Smooth muscle cell (in vitro differentiated cells): ENCODE measurements at regions not wholly inside any gene's neighbourhood (a gene's known extent, or its start where the extent isn't known, plus 50 kb on each side); places are given as distances from the start of the nearest gene placed in this dataset.

ENCODE experiments used
- DNase-seq: peaks from one replicate; lab custom pipeline; 2025; ENCODE audit not compliant: unreplicated experiment; lab: John Stamatoyannopoulos, UW
- H2AFZ ChIP-seq: fragments of 200-600 bp; sonication (generic); 2 replicates; pipeline ENCODE4 v1.6.0; 2016; ENCODE audit warnings: antibody characterized with exemption, low read depth, mild to moderate bottlenecking
- H3F3A ChIP-seq: fragments of 200-600 bp; sonication (generic); 2 replicates; pipeline ENCODE4 v1.6.0; 2017; ENCODE audit warnings: antibody characterized with exemption, low read depth
- H3K27ac ChIP-seq: fragments of 200-600 bp; sonication (generic); 2 replicates; pipeline ENCODE4 v1.5.1; 2016; ENCODE audit warnings: low read depth, mild to moderate bottlenecking
- H3K27me3 ChIP-seq: fragments of 200-600 bp; sonication (generic); 2 replicates; pipeline ENCODE4 v1.6.1; 2016; ENCODE audit warnings: low read depth, mild to moderate bottlenecking
- H3K36me3 ChIP-seq: fragments of 200-600 bp; sonication (generic); 2 replicates; pipeline ENCODE4 v1.5.1; 2016; ENCODE audit warnings: low read depth
- H3K4me1 ChIP-seq: fragments of 200-600 bp; sonication (generic); 2 replicates; pipeline ENCODE4 v1.5.1; 2016; ENCODE audit warnings: low read depth
- H3K4me2 ChIP-seq: fragments of 200-600 bp; sonication (generic); 2 replicates; pipeline ENCODE4 v1.6.0; 2016; ENCODE audit warnings: mild to moderate bottlenecking
- H3K4me3 ChIP-seq: fragments of 200-600 bp; sonication (generic); 2 replicates; pipeline ENCODE4 v1.5.1; 2016; ENCODE audit warnings: mild to moderate bottlenecking
- H3K79me2 ChIP-seq: fragments of 200-600 bp; sonication (generic); 2 replicates; pipeline ENCODE4 v1.6.0; 2016; ENCODE audit warnings: low read depth, mild to moderate bottlenecking
- H3K9ac ChIP-seq: fragments of 200-600 bp; sonication (generic); 2 replicates; pipeline ENCODE4 v1.6.0; 2016; ENCODE audit warnings: low read depth
- H3K9me3 ChIP-seq: fragments of 200-600 bp; sonication (generic); replicated peaks from 2 replicates; pipeline ENCODE4 v1.5.1; 2016; ENCODE audit warnings: low read depth
- H4K20me1 ChIP-seq: fragments of 200-600 bp; sonication (generic); 2 replicates; pipeline ENCODE4 v1.6.0; 2016; ENCODE audit warnings: low read depth
- WGBS: methylation state at CpG from one replicate; pipeline ENCODE4 v1.1.7; 2016; ENCODE audit warnings: low lambda C conversion rate; 5-methylcytosine and 5-hydroxymethylcytosine counted together
- TF ChIP-seq, protein P1 (sequence below): fragments of 200-600 bp; sonication (generic); IDR thresholded peaks from 2 replicates; pipeline ENCODE4 v1.5.1; 2017; ENCODE audit warnings: borderline replicate concordance, mild to moderate bottlenecking, antibody characterized with exemption; ENCODE audit not compliant: insufficient read depth, poor library complexity, severe bottlenecking

DNA sequence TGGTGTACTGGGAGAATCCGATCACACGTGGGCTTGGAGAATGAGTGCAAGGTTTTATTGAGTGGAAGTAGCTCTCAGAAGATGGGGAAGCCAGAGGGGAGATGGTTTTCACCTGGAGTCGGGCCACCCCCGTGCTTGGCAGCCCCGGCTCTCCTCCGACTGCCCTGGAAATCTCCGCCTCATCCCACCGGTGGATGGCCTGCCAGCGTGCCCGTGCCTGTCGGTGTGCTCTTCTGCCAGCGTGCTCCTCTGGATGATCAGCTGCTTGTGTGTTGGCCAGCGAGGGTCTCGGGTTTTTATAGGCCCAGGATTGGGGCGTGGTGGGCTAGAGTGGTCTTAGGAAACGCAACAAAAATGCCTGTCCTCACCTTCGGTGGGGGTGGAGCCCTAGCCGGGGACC lies 368.0 kb downstream of the FAT4 start:
- no peak for DNase-seq
- Histone ChIP-seq H3K4me2 (no peak overlapping the region), H3K79me2 (no peaks in the 10 kb centered on the region), H2AFZ (no peak overlapping the region), H3K4me1 (no peaks in the 10 kb centered on the region), H3K27me3 (no peaks in the 10 kb centered on the region), H3K9me3 (no peaks in the 10 kb centered on the region), H3K36me3 (no peaks in the 10 kb centered on the region), H3F3A (no peaks in the 10 kb centered on the region), H3K9ac (no peak overlapping the region), H3K4me3 (no peak overlapping the region), H4K20me1 (no peaks in the 10 kb centered on the region), H3K27ac (no peak overlapping the region)
- TF ChIP-seq, protein P1, sequence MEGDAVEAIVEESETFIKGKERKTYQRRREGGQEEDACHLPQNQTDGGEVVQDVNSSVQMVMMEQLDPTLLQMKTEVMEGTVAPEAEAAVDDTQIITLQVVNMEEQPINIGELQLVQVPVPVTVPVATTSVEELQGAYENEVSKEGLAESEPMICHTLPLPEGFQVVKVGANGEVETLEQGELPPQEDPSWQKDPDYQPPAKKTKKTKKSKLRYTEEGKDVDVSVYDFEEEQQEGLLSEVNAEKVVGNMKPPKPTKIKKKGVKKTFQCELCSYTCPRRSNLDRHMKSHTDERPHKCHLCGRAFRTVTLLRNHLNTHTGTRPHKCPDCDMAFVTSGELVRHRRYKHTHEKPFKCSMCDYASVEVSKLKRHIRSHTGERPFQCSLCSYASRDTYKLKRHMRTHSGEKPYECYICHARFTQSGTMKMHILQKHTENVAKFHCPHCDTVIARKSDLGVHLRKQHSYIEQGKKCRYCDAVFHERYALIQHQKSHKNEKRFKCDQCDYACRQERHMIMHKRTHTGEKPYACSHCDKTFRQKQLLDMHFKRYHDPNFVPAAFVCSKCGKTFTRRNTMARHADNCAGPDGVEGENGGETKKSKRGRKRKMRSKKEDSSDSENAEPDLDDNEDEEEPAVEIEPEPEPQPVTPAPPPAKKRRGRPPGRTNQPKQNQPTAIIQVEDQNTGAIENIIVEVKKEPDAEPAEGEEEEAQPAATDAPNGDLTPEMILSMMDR: no peak
- 97% methylated on average over 18 of the region's 18 CpGs for WGBS

DNA sequence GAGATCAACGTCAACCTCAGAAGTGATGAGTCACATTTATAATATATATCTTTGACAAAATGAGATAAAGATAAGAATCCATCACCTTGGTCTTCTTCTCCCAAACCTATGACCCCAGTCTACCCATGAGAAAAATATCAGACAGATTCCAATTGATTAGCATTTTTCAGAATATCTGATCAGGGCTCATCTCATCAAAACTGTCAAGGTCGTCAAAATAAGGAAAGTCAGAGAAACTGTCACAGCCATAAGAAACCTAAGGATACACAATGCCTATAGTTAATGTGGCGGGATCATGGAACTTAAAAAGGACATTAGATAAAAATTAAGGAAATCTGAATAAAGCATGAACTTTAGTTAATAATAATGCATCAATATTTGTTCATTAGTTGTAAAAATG lies 374.1 kb downstream of the FAT4 start:
- Histone ChIP-seq H3K79me2 (no peaks in the 10 kb centered on the region), H3K27me3 (no peaks in the 10 kb centered on the region), H2AFZ (no peak overlapping the region), H3K4me2 (no peak overlapping the region), H3K27ac (no peak overlapping the region), H3K4me3 (no peak overlapping the region), H4K20me1 (no peaks in the 10 kb centered on the region), H3K9me3 (no peaks in the 10 kb centered on the region), H3K36me3 (no peaks in the 10 kb centered on the region), H3K9ac (no peak overlapping the region), H3K4me1 (no peaks in the 10 kb centered on the region), H3F3A (no peaks in the 10 kb centered on the region)
- WGBS: 98% methylated on average over 3 of the region's 3 CpGs
- DNase-seq: no peak
- TF ChIP-seq, protein P1: no peak

DNA sequence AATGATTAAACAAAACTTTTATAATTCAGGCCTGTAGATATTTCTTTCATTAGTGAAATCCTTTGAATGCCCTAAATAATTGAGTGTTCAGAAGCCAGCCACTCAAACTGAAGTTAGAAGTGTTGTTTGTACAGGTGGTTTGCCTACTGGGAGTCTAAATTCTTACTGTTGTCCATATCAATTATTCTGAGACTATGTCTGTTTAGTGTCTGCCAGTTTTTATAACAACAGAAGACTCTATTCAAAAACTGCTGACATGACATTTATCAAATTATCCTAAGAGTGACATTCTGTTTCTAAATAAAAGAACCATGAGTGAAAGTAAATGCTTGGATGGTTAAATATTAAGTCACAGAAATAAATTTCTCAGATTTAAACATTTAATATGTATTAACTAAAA lies 375.1 kb downstream of the FAT4 start:
- H3K27me3 ChIP-seq: no peaks in the 10 kb centered on the region
- TF ChIP-seq, protein P1: no peak
- H3K4me3 ChIP-seq: no peak overlapping the region
- H4K20me1 ChIP-seq: no peaks in the 10 kb centered on the region
- no peak overlapping the region for H3K4me2 ChIP-seq
- H3K36me3 ChIP-seq: no peaks in the 10 kb centered on the region
- H3K9ac ChIP-seq: no peak overlapping the region
- no peaks in the 10 kb centered on the region for H3K9me3 ChIP-seq
- no peaks in the 10 kb centered on the region for H3F3A ChIP-seq
- no peaks in the 10 kb centered on the region for H3K4me1 ChIP-seq
- no peaks in the 10 kb centered on the region for H3K79me2 ChIP-seq
- H2AFZ ChIP-seq: no peak overlapping the region
- no peak for DNase-seq
- H3K27ac ChIP-seq: no peak overlapping the region

DNA sequence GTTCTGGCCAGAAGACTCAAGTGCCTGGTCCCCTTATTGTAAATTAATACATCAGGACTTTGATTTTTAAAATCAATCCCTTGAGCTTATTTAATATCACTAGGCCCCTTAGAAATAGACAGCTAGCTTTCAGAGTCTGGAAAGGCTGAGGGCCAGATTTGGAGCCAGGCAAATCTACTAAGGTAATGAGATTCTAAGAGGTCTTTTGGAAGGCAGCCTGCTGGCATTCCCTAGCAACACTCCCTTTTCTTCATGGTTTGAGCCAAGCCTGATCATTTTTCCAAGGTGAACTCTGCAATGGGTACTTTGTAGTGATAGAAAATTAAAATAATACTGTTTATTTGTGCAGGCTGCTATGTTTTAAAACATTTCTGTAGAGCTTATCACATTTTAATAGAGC lies 378.5 kb downstream of the FAT4 start:
- Histone ChIP-seq H3K9ac (no peak overlapping the region), H3K4me2 (no peak overlapping the region), H4K20me1 (no peaks in the 10 kb centered on the region), H3K27me3 (no peaks in the 10 kb centered on the region), H2AFZ (no peak overlapping the region), H3F3A (no peaks in the 10 kb centered on the region), H3K36me3 (no peaks in the 10 kb centered on the region), H3K9me3 (no peaks in the 10 kb centered on the region), H3K4me1 (no peaks in the 10 kb centered on the region), H3K79me2 (no peaks in the 10 kb centered on the region), H3K27ac (no peak overlapping the region), H3K4me3 (no peak overlapping the region)
- DNase-seq: no peak
- TF ChIP-seq, protein P1: no peak
